ENCODE measurements at regions not wholly inside any gene's neighbourhood (a gene's known extent, or its start where the extent isn't known, plus 50 kb on each side); places are given as distances from the start of the nearest gene placed in this dataset.
"Not testable (repeated sequence)": the region's sequence is repeated elsewhere in the genome, so short reads cannot be mapped to it uniquely, and the experiment has no call there.

GRCh38 chrX:101823236-101823635 lies 108.6 kb downstream of the ZMAT1 start:
- DNase-seq: no peak

GRCh38 chrX:101817739-101818138 lies 114.1 kb downstream of the ZMAT1 start:
- not testable (repeated sequence) for DNase-seq

- no peak for DNase-seq
Measured at GRCh38 chrX:101813200-101813599, 118.6 kb downstream of the ZMAT1 start.

- DNase-seq: no peak
Measured at GRCh38 chrX:101803451-101803850, 128.4 kb downstream of the ZMAT1 start.

GRCh38 chrX:101799387-101799786 lies 132.4 kb downstream of the ZMAT1 start:
- DNase-seq: peak; percentile 85

- no peak for DNase-seq
Measured at GRCh38 chrX:101787934-101788333, 128.3 kb upstream of the ARMCX2 start.

GRCh38 chrX:101785142-101785541 lies 125.5 kb upstream of the ARMCX2 start:
- no peak for DNase-seq

GRCh38 chrX:101780421-101780820 lies 120.8 kb upstream of the ARMCX2 start:
- not testable (repeated sequence) for DNase-seq

GRCh38 chrX:101774340-101774739 lies 114.7 kb upstream of the ARMCX2 start:
- DNase-seq: no peak

GRCh38 chrX:101764538-101764937 lies 104.9 kb upstream of the ARMCX2 start:
- DNase-seq: no peak

GRCh38 chrX:101759000-101759399 lies 99.3 kb upstream of the ARMCX2 start:
- peak; percentile 24 for DNase-seq

GRCh38 chrX:101750744-101751143 lies 91.1 kb upstream of the ARMCX2 start:
- DNase-seq: no peak

GRCh38 chrX:101749436-101749835 lies 89.8 kb upstream of the ARMCX2 start:
- no peak for DNase-seq

- no peak for DNase-seq
Measured at GRCh38 chrX:101745046-101745445, 85.4 kb upstream of the ARMCX2 start.

GRCh38 chrX:101744085-101744484 lies 84.4 kb upstream of the ARMCX2 start:
- no peak for DNase-seq

GRCh38 chrX:101740642-101741041 lies 81.0 kb upstream of the ARMCX2 start:
- no peak for DNase-seq

GRCh38 chrX:101738867-101739266 lies 79.2 kb upstream of the ARMCX2 start:
- not testable (repeated sequence) for DNase-seq

GRCh38 chrX:101738411-101738810 lies 78.8 kb upstream of the ARMCX2 start:
- not testable (repeated sequence) for DNase-seq

GRCh38 chrX:101736651-101737050 lies 77.0 kb upstream of the ARMCX2 start:
- no peak for DNase-seq

GRCh38 chrX:101732870-101733269 lies 73.2 kb upstream of the ARMCX2 start:
- DNase-seq: no peak

- no peak for DNase-seq
Measured at GRCh38 chrX:101729986-101730385, 70.3 kb upstream of the ARMCX2 start.
